ENCODE measurements at regions not wholly inside any gene's neighbourhood (a gene's known extent, or its start where the extent isn't known, plus 50 kb on each side); places are given as distances from the start of the nearest gene placed in this dataset.
A peak's percentile ranks its signal among the peaks of the same experiment; 100 is the strongest.

DNA sequence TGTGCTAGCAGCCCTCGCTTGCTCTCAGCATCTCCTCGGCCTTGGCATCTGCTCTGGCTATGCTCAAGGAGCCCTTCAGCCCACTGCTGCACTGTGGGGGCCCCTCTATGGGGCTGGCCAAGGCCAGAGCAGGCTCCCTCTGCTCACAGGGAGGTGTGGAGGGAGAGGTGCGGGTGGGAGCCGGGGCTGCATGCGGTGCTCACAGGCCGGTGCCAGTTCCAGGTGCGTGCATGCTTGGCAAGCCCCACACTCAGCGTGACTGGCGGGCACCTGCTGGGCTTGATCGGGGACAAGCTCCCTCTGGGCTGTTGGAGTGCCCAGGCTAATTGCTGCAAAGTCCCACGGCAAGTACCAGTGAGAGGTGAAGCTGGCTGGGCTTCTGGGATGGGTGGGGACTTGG lies 170.5 kb downstream of the TRIM36 start:
- Mint-ChIP-seq H3K9me3 (peaks cover 13% of the 10 kb centered on the region), H3K27ac (no peak overlapping the region), H3K4me3 (no peak overlapping the region), H3K27me3 (ENCODE audit: low read depth) (no peaks in the 10 kb centered on the region), H3K36me3 (no peaks in the 10 kb centered on the region), H3K4me1 (no peaks in the 10 kb centered on the region)
- TF ChIP-seq, protein P1, sequence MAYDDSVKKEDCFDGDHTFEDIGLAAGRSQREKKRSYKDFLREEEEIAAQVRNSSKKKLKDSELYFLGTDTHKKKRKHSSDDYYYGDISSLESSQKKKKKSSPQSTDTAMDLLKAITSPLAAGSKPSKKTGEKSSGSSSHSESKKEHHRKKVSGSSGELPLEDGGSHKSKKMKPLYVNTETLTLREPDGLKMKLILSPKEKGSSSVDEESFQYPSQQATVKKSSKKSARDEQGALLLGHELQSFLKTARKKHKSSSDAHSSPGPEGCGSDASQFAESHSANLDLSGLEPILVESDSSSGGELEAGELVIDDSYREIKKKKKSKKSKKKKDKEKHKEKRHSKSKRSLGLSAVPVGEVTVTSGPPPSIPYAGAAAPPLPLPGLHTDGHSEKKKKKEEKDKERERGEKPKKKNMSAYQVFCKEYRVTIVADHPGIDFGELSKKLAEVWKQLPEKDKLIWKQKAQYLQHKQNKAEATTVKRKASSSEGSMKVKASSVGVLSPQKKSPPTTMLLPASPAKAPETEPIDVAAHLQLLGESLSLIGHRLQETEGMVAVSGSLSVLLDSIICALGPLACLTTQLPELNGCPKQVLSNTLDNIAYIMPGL (CRISPR knock-in tag; IDR thresholded peaks at IDR 0.05), result no peak
- TF ChIP-seq MXD4 (CRISPR knock-in tag; IDR thresholded peaks at IDR 0.05; ENCODE audit: borderline replicate concordance), result no peak
- TF ChIP-seq, protein P2, sequence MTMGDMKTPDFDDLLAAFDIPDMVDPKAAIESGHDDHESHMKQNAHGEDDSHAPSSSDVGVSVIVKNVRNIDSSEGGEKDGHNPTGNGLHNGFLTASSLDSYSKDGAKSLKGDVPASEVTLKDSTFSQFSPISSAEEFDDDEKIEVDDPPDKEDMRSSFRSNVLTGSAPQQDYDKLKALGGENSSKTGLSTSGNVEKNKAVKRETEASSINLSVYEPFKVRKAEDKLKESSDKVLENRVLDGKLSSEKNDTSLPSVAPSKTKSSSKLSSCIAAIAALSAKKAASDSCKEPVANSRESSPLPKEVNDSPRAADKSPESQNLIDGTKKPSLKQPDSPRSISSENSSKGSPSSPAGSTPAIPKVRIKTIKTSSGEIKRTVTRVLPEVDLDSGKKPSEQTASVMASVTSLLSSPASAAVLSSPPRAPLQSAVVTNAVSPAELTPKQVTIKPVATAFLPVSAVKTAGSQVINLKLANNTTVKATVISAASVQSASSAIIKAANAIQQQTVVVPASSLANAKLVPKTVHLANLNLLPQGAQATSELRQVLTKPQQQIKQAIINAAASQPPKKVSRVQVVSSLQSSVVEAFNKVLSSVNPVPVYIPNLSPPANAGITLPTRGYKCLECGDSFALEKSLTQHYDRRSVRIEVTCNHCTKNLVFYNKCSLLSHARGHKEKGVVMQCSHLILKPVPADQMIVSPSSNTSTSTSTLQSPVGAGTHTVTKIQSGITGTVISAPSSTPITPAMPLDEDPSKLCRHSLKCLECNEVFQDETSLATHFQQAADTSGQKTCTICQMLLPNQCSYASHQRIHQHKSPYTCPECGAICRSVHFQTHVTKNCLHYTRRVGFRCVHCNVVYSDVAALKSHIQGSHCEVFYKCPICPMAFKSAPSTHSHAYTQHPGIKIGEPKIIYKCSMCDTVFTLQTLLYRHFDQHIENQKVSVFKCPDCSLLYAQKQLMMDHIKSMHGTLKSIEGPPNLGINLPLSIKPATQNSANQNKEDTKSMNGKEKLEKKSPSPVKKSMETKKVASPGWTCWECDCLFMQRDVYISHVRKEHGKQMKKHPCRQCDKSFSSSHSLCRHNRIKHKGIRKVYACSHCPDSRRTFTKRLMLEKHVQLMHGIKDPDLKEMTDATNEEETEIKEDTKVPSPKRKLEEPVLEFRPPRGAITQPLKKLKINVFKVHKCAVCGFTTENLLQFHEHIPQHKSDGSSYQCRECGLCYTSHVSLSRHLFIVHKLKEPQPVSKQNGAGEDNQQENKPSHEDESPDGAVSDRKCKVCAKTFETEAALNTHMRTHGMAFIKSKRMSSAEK (CRISPR knock-in tag; IDR thresholded peaks at IDR 0.05; ENCODE audit: borderline replicate concordance), result no peak
- TF ChIP-seq, protein P3, sequence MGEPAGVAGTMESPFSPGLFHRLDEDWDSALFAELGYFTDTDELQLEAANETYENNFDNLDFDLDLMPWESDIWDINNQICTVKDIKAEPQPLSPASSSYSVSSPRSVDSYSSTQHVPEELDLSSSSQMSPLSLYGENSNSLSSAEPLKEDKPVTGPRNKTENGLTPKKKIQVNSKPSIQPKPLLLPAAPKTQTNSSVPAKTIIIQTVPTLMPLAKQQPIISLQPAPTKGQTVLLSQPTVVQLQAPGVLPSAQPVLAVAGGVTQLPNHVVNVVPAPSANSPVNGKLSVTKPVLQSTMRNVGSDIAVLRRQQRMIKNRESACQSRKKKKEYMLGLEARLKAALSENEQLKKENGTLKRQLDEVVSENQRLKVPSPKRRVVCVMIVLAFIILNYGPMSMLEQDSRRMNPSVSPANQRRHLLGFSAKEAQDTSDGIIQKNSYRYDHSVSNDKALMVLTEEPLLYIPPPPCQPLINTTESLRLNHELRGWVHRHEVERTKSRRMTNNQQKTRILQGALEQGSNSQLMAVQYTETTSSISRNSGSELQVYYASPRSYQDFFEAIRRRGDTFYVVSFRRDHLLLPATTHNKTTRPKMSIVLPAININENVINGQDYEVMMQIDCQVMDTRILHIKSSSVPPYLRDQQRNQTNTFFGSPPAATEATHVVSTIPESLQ (CRISPR knock-in tag; IDR thresholded peaks at IDR 0.05), result no peak
- TF ChIP-seq SOX15 (CRISPR knock-in tag; IDR thresholded peaks at IDR 0.05), result no peak
- no peak for TF ChIP-seq TP53 (CRISPR knock-in tag; IDR thresholded peaks at IDR 0.05)
- TF ChIP-seq, protein P4, sequence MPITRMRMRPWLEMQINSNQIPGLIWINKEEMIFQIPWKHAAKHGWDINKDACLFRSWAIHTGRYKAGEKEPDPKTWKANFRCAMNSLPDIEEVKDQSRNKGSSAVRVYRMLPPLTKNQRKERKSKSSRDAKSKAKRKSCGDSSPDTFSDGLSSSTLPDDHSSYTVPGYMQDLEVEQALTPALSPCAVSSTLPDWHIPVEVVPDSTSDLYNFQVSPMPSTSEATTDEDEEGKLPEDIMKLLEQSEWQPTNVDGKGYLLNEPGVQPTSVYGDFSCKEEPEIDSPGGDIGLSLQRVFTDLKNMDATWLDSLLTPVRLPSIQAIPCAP (CRISPR knock-in tag; IDR thresholded peaks at IDR 0.05), result no peak
- TF ChIP-seq, protein P5, sequence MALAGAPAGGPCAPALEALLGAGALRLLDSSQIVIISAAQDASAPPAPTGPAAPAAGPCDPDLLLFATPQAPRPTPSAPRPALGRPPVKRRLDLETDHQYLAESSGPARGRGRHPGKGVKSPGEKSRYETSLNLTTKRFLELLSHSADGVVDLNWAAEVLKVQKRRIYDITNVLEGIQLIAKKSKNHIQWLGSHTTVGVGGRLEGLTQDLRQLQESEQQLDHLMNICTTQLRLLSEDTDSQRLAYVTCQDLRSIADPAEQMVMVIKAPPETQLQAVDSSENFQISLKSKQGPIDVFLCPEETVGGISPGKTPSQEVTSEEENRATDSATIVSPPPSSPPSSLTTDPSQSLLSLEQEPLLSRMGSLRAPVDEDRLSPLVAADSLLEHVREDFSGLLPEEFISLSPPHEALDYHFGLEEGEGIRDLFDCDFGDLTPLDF (CRISPR knock-in tag; IDR thresholded peaks at IDR 0.05), result no peak
- TF ChIP-seq, protein P6, sequence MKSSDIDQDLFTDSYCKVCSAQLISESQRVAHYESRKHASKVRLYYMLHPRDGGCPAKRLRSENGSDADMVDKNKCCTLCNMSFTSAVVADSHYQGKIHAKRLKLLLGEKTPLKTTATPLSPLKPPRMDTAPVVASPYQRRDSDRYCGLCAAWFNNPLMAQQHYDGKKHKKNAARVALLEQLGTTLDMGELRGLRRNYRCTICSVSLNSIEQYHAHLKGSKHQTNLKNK (CRISPR knock-in tag; IDR thresholded peaks at IDR 0.05), result no peak
- ATAC-seq (no peak), DNase-seq (ENCODE audit: low spot score) (no peak)
- POLR2A ChIA-PET, result no interaction called here
- CTCF ChIA-PET, result no interaction called here

DNA sequence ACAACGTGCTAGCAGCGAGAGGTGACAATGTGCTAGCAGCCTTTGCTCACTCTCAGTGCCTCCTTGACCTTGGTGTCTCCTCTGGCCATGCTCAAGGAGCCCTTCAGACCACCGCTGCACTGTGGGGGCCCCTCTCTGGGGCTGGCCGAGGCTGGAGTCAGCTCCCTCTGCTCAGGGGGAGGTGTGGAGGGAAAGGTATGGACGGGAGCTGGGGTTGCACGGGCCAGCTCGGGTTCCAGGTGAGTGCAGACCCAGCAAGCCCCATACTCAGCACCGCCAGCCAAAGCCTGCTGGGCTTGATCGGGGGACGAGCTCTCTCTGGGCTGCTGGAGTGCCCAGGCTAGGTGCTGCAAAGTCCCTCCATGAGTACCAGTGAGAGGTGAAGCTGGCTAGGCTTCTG lies 180.2 kb downstream of the TRIM36 start:
- peaks cover 13% of the 10 kb centered on the region for H3K9me3 Mint-ChIP-seq
- no peak overlapping the region for H3K4me3 Mint-ChIP-seq
- no peak overlapping the region for H3K27ac Mint-ChIP-seq
- no peaks in the 10 kb centered on the region; the same call in 1 of the 2 replicates for H3K27me3 Mint-ChIP-seq (ENCODE audit: low read depth)
- ChIA-PET POLR2A (no interaction called here), CTCF (interaction anchor here (0.5 to 0.6 kb wide), 2 partner anchors 12 to 924 kb away, joined by 3 read pairs; no protein-coding TSS in a partner anchor)
- H3K36me3 Mint-ChIP-seq, result no peaks in the 10 kb centered on the region
- DNase-seq (ENCODE audit: low spot score), result no peak
- H3K4me1 Mint-ChIP-seq, result peaks cover 12% of the 10 kb centered on the region
- TF ChIP-seq ZNF317 (CRISPR knock-in tag; IDR thresholded peaks at IDR 0.05; ENCODE audit: borderline replicate concordance, low read depth), result no peak
- TF ChIP-seq, protein P7, sequence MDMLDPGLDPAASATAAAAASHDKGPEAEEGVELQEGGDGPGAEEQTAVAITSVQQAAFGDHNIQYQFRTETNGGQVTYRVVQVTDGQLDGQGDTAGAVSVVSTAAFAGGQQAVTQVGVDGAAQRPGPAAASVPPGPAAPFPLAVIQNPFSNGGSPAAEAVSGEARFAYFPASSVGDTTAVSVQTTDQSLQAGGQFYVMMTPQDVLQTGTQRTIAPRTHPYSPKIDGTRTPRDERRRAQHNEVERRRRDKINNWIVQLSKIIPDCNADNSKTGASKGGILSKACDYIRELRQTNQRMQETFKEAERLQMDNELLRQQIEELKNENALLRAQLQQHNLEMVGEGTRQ (CRISPR knock-in tag; IDR thresholded peaks at IDR 0.05), result no peak
- no peak for TF ChIP-seq ZNF121 (CRISPR knock-in tag; IDR thresholded peaks at IDR 0.05)
- no peak for TF ChIP-seq JUN (CRISPR knock-in tag; IDR thresholded peaks at IDR 0.05)
- ATAC-seq, result peak; percentile 30
